B cell (primary cell): ENCODE measurements at regions not wholly inside any gene's neighbourhood (a gene's known extent, or its start where the extent isn't known, plus 50 kb on each side); places are given as distances from the start of the nearest gene placed in this dataset.

Source experiments
- CTCF ChIP-seq: fragments of 200-600 bp; IDR thresholded peaks from one replicate; pipeline ENCODE4 v1.8.0; 2022; ENCODE audit warnings: antibody characterized with exemption, mild to moderate bottlenecking
- EZH2 ChIP-seq: IDR thresholded peaks from 2 replicates; pipeline ENCODE4 v1.6.1; 2012; ENCODE audit warnings: borderline replicate concordance, low read depth, mild to moderate bottlenecking, moderate library complexity, low read length; ENCODE audit not compliant: insufficient read depth, poor library complexity, severe bottlenecking

GRCh38 chr3:159882367-159882766 lies 106.3 kb upstream of the IL12A start:
- no peak for TF ChIP-seq EZH2
- no peak for TF ChIP-seq CTCF
